HL-60 (cell line): ENCODE measurements at regions not wholly inside any gene's neighbourhood (a gene's known extent, or its start where the extent isn't known, plus 50 kb on each side); places are given as distances from the start of the nearest gene placed in this dataset.

ENCODE experiments used
- DNase-seq, 2 experiments: peaks; one replicate each; pipeline ENCODE4 v3.0.0-alpha.2; 2010 to 2020; ENCODE audit warnings: low read depth in 1 of 2, low spot score in 1 of 2
- H3K27ac ChIP-seq: fragments of 250-450 bp; sonication (Bioruptor Pico); replicated peaks from 2 replicates; pipeline ENCODE4 v1.5.1; 2020; ENCODE audit warnings: mild to moderate bottlenecking, moderate library complexity
- H3K27me3 ChIP-seq: fragments of 250-450 bp; sonication (Bioruptor Pico); 2 replicates; pipeline ENCODE4 v1.5.1; 2021; ENCODE audit warnings: mild to moderate bottlenecking, moderate library complexity; ENCODE audit not compliant: insufficient read depth, poor library complexity, severe bottlenecking
- H3K4me3 ChIP-seq: replicated peaks from 2 replicates; pipeline ENCODE4 v1.5.1; 2011; ENCODE audit warnings: mild to moderate bottlenecking, control low read depth, low read length; ENCODE audit not compliant: insufficient read depth
- CTCF ChIP-seq: IDR thresholded peaks from one replicate; pipeline ENCODE4 v1.5.1; 2011; ENCODE audit warnings: low read length, control low read depth, inconsistent platforms; ENCODE audit not compliant: insufficient read depth
- GABPA ChIP-seq: IDR thresholded peaks from 2 replicates; pipeline ENCODE4 v1.6.1; 2012; ENCODE audit warnings: low read depth
- POLR2AphosphoS5 ChIP-seq: IDR thresholded peaks from 2 replicates; pipeline ENCODE4 v1.6.1; 2012; ENCODE audit warnings: low read depth
- SPI1 ChIP-seq: IDR thresholded peaks from 2 replicates; pipeline ENCODE4 v1.6.1; 2012; ENCODE audit warnings: low read depth, mild to moderate bottlenecking, borderline replicate concordance
- TF ChIP-seq, protein P1 (sequence below): IDR thresholded peaks from 2 replicates; pipeline ENCODE4 v1.6.1; 2012; ENCODE audit warnings: low read depth; ENCODE audit not compliant: insufficient replicate concordance

- TF ChIP-seq, protein P1, sequence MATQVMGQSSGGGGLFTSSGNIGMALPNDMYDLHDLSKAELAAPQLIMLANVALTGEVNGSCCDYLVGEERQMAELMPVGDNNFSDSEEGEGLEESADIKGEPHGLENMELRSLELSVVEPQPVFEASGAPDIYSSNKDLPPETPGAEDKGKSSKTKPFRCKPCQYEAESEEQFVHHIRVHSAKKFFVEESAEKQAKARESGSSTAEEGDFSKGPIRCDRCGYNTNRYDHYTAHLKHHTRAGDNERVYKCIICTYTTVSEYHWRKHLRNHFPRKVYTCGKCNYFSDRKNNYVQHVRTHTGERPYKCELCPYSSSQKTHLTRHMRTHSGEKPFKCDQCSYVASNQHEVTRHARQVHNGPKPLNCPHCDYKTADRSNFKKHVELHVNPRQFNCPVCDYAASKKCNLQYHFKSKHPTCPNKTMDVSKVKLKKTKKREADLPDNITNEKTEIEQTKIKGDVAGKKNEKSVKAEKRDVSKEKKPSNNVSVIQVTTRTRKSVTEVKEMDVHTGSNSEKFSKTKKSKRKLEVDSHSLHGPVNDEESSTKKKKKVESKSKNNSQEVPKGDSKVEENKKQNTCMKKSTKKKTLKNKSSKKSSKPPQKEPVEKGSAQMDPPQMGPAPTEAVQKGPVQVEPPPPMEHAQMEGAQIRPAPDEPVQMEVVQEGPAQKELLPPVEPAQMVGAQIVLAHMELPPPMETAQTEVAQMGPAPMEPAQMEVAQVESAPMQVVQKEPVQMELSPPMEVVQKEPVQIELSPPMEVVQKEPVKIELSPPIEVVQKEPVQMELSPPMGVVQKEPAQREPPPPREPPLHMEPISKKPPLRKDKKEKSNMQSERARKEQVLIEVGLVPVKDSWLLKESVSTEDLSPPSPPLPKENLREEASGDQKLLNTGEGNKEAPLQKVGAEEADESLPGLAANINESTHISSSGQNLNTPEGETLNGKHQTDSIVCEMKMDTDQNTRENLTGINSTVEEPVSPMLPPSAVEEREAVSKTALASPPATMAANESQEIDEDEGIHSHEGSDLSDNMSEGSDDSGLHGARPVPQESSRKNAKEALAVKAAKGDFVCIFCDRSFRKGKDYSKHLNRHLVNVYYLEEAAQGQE: no peak
- TF ChIP-seq CTCF: no peak
- TF ChIP-seq SPI1: no peak
- TF ChIP-seq POLR2AphosphoS5: no peak
- TF ChIP-seq GABPA: no peak
- H3K4me3 ChIP-seq: no peak overlapping the region
- H3K27ac ChIP-seq: no peak overlapping the region
- H3K27me3 ChIP-seq: no peaks in the 10 kb centered on the region
- DNase-seq: no peak
Measured at GRCh38 chr5:163089926-163090325, 347.5 kb upstream of the CCNG1 start.

- TF ChIP-seq POLR2AphosphoS5: no peak
- no peak for TF ChIP-seq GABPA
- H3K27ac ChIP-seq: no peak overlapping the region
- H3K4me3 ChIP-seq: no peak overlapping the region
Measured at GRCh38 chr5:163094492-163095180, 342.8 kb upstream of the CCNG1 start.

GRCh38 chr5:163104464-163104863, 332.9 kb upstream of the CCNG1 start:
- no peaks in the 10 kb centered on the region for H3K27me3 ChIP-seq
- H3K4me3 ChIP-seq: no peak overlapping the region
- TF ChIP-seq CTCF (no peak), GABPA (no peak), SPI1 (no peak), POLR2AphosphoS5 (no peak)
- TF ChIP-seq, protein P1: no peak
- no peak overlapping the region for H3K27ac ChIP-seq
- no peak for DNase-seq

More at GRCh38 chr5:163094492-163095180, 342.8 kb upstream of the CCNG1 start:
- DNase-seq: no peak
- no peaks in the 10 kb centered on the region for H3K27me3 ChIP-seq

DNA sequence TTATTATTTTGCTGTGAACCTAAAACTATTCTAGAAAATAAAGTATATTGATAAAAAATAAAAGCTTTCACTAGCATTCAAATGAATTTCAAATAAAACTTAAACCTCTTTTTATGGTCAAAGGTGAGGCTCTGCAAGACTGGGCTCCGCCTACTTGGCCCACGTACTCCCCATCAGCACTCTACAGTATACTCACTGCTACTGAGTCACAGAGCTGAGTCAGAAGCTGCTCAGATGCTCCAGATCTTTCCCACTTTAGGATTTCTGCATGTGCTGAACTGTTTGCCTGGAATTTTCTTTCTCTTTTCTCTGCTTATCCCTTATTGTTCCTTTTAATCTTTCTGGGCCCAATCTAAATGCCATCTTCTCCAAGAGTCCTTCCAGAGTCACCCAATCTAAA, 331.9 kb upstream of the CCNG1 start:
- TF ChIP-seq, protein P1: no peak
- no peak for TF ChIP-seq CTCF
- no peak for TF ChIP-seq POLR2AphosphoS5
- no peak for TF ChIP-seq GABPA
- no peak for TF ChIP-seq SPI1
- Histone ChIP-seq H3K27ac (no peak overlapping the region), H3K4me3 (no peak overlapping the region), H3K27me3 (no peaks in the 10 kb centered on the region)
- no peak for DNase-seq
